SK-N-SH (cell line): ENCODE measurements at regions not wholly inside any gene's neighbourhood (a gene's known extent, or its start where the extent isn't known, plus 50 kb on each side); places are given as distances from the start of the nearest gene placed in this dataset.

ENCODE experiments used
- CTCF ChIA-PET: fragments of 300-600, 350-600 bp; formaldehyde crosslinking; extraction: SDS; loops from one replicate; lab custom pipeline; 2021; lab: Yijun Ruan, JAX
- POLR2A ChIA-PET: fragments of 350-600 bp; sonication (Branson Sonifier 250); formaldehyde crosslinking; extraction: SDS; loops from one replicate; lab custom pipeline; 2020; ENCODE audit warnings: antibody characterized with exemption, inconsistent platforms; lab: Yijun Ruan, JAX
- DNase-seq: peaks from one replicate; pipeline ENCODE4 v3.0.0; 2012
- H2AFZ ChIP-seq: fragments of 200-600 bp; sonication (generic); 2 replicates; pipeline ENCODE4 v1.8.1; 2016; ENCODE audit warnings: antibody characterized with exemption, mild to moderate bottlenecking, low read depth
- H3F3A ChIP-seq: fragments of 200-600 bp; sonication (generic); replicated peaks from 2 replicates; pipeline ENCODE3; 2016; ENCODE audit warnings: antibody characterized with exemption, mild to moderate bottlenecking; ENCODE audit not compliant: insufficient read depth
- H3K27ac ChIP-seq, 2 experiments: fragments of 200-500 bp in 1 of 2; fragments of 200-600 bp in 1 of 2; sonication (Bioruptor generic) in 1 of 2; sonication (generic), shearing (Covaris generic) in 1 of 2; 2 replicates each; pipeline versions ENCODE4 v1.5.1 to v1.6.1; 2014 to 2016; ENCODE audit warnings: low read depth in 2 of 2, inconsistent platforms in 1 of 2, low read length in 1 of 2, mild to moderate bottlenecking in 1 of 2, mixed read lengths in 1 of 2
- H3K27me3 ChIP-seq: fragments of 200-600 bp; sonication (generic), shearing (Covaris generic); 2 replicates; pipeline ENCODE4 v1.6.1; 2016; ENCODE audit warnings: mixed run types; ENCODE audit not compliant: insufficient read depth
- H3K36me3 ChIP-seq, 2 experiments: fragments of 200-500 bp in 1 of 2; fragments of 200-600 bp in 1 of 2; sonication (Bioruptor generic) in 1 of 2; sonication (generic) in 1 of 2; replicated peaks in 1 of 2; 2 replicates each; pipeline versions ENCODE3 to v1.5.1; 2014 to 2016; ENCODE audit warnings: low read length in 1 of 2, mild to moderate bottlenecking in 1 of 2; ENCODE audit not compliant: insufficient read depth in 2 of 2, control insufficient read depth in 1 of 2
- H3K4me1 ChIP-seq, 2 experiments: fragments of 200-500 bp in 1 of 2; fragments of 200-600 bp in 1 of 2; sonication (Bioruptor generic) in 1 of 2; sonication (generic), shearing (Covaris generic) in 1 of 2; 2 replicates each; pipeline versions ENCODE4 v1.5.1 to v1.6.1; 2014 to 2016; ENCODE audit warnings: low read depth in 1 of 2, low read length in 1 of 2, mixed run types in 1 of 2; ENCODE audit not compliant: insufficient read depth in 2 of 2, control insufficient read depth in 1 of 2
- H3K4me2 ChIP-seq: fragments of 200-600 bp; sonication (generic), shearing (Covaris generic); 2 replicates; pipeline ENCODE4 v1.6.1; 2017; ENCODE audit warnings: mixed run types
- H3K4me3 ChIP-seq, 2 experiments: fragments of 200-500 bp in 1 of 2; fragments of 200-600 bp in 1 of 2; sonication (Bioruptor generic) in 1 of 2; sonication (generic), shearing (Covaris generic) in 1 of 2; 2 replicates each; pipeline versions ENCODE4 v1.5.1 to v1.8.1; 2014 to 2016; ENCODE audit warnings: low read depth in 2 of 2, inconsistent platforms in 1 of 2, low read length in 1 of 2, mild to moderate bottlenecking in 1 of 2, mixed read lengths in 1 of 2, moderate library complexity in 1 of 2
- H3K79me2 ChIP-seq: fragments of 200-600 bp; sonication (generic); 2 replicates; pipeline ENCODE4 v1.8.1; 2017; ENCODE audit warnings: mild to moderate bottlenecking; ENCODE audit not compliant: insufficient read depth
- H3K9ac ChIP-seq: fragments of 200-600 bp; sonication (generic); 2 replicates; pipeline ENCODE4 v1.6.1; 2017; ENCODE audit warnings: mixed run types
- H3K9me2 ChIP-seq: fragments of 200-600 bp; sonication (generic); 2 replicates; pipeline ENCODE4 v1.6.1; 2017; ENCODE audit warnings: mixed run types
- H3K9me3 ChIP-seq: fragments of 200-600 bp; sonication (generic); 2 replicates; pipeline ENCODE4 v1.6.1; 2017; ENCODE audit warnings: mixed run types, mild to moderate bottlenecking, moderate library complexity
- H4K20me1 ChIP-seq: fragments of 200-600 bp; sonication (generic); 2 replicates; pipeline ENCODE4 v1.6.1; 2017; ENCODE audit warnings: mild to moderate bottlenecking, mixed run types; ENCODE audit not compliant: insufficient read depth
- CHD2 ChIP-seq: fragments of 150-350 bp; IDR thresholded peaks from 2 replicates; pipeline ENCODE4 v1.6.1; 2018; ENCODE audit warnings: low read length; ENCODE audit not compliant: partially characterized antibody
- FOXJ3 ChIP-seq: sonication (generic); formaldehyde crosslinking; IDR thresholded peaks from 2 replicates; pipeline ENCODE4 v1.5.1; 2020; ENCODE audit warnings: mild to moderate bottlenecking, missing genetic modification reagents
- MXI1 ChIP-seq: IDR thresholded peaks from 2 replicates; pipeline ENCODE4 v1.6.1; 2012; ENCODE audit warnings: mild to moderate bottlenecking, low read depth, low read length, improper control_type of control experiment
- NFIC ChIP-seq: IDR thresholded peaks from 2 replicates; pipeline ENCODE4 v1.4.0; 2012; ENCODE audit warnings: borderline replicate concordance
- RAD21 ChIP-seq: IDR thresholded peaks from 2 replicates; pipeline ENCODE4 v1.6.1; 2012; ENCODE audit warnings: mild to moderate bottlenecking, low read length
- RCOR1 ChIP-seq: fragments of 150-350 bp; IDR thresholded peaks from 2 replicates; pipeline ENCODE4 v1.6.1; 2017; ENCODE audit warnings: antibody characterized with exemption, low read length
- SMC3 ChIP-seq: IDR thresholded peaks from 2 replicates; pipeline ENCODE4 v1.6.1; 2012; ENCODE audit warnings: low read depth, low read length, improper control_type of control experiment
- TAF1 ChIP-seq: IDR thresholded peaks from 2 replicates; pipeline ENCODE4 v1.6.1; 2012; ENCODE audit warnings: low read depth, mild to moderate bottlenecking, low read length, moderate library complexity, borderline replicate concordance
- YY1 ChIP-seq: IDR thresholded peaks from 2 replicates; pipeline ENCODE4 v1.4.0; 2012; ENCODE audit warnings: low read depth, mild to moderate bottlenecking
- WGBS: methylation state at CpG from one replicate; pipeline ENCODE4 v1.1.6; 2017; ENCODE audit warnings: low lambda C conversion rate; 5-methylcytosine and 5-hydroxymethylcytosine counted together
- TF ChIP-seq, protein P1 (sequence below): IDR thresholded peaks from 2 replicates; pipeline ENCODE4 v1.4.0; 2012; ENCODE audit warnings: low read depth, borderline replicate concordance
- TF ChIP-seq, protein P2 (sequence below): IDR thresholded peaks from 2 replicates; pipeline ENCODE4 v1.4.0; 2012; ENCODE audit warnings: low read depth
- TF ChIP-seq, protein P3 (sequence below): fragments of 150-350 bp; IDR thresholded peaks from 2 replicates; pipeline ENCODE4 v1.6.1; 2017; ENCODE audit warnings: antibody characterized with exemption, low read length, low read depth, borderline replicate concordance
- TF ChIP-seq, protein P4 (sequence below): IDR thresholded peaks from 2 replicates; pipeline ENCODE4 v1.4.0; 2012; ENCODE audit warnings: low read depth, borderline replicate concordance
- TF ChIP-seq, protein P5 (sequence below): fragments of 150-350 bp; IDR thresholded peaks from 2 replicates; pipeline ENCODE4 v1.6.1; 2016; ENCODE audit warnings: mild to moderate bottlenecking, low read depth, low read length
- TF ChIP-seq, protein P6 (sequence below): IDR thresholded peaks from 2 replicates; pipeline ENCODE4; 2012
- TF ChIP-seq, protein P7 (sequence below): fragments of 200-600 bp; sonication (generic); IDR thresholded peaks from 2 replicates; pipeline ENCODE4 v1.6.1; 2017; ENCODE audit warnings: antibody characterized with exemption, mild to moderate bottlenecking, moderate library complexity
- TF ChIP-seq, protein P8 (sequence below): IDR thresholded peaks from 2 replicates; pipeline ENCODE4 v1.6.1; 2012; ENCODE audit warnings: mild to moderate bottlenecking, low read depth, low read length, moderate library complexity

DNA sequence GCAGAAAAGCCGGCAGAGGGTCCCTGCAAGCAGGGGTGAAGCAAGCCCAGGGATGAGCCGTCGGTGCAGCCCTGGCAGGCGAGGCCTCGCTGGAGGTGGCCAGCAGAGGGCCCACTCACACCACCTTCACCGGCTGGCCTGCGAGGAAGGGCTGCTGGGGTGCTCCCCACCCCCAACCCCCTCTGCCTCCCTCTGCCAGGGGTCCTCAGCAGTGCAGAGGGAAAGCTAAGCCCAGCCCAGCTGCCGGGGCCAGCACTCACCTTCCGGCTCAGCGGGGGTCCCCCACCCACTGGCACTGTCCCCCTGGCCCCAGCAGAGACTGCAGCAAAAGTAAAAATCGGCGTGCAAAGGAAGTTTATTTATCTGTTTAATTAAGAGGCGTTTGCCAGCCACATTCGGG is 113.4 kb downstream of the ENGASE start:
- H3K9me3 ChIP-seq, result no peaks in the 10 kb centered on the region
- no peaks in the 10 kb centered on the region for H3F3A ChIP-seq
- H3K27ac ChIP-seq, result no peak overlapping the region
- H3K79me2 ChIP-seq, result no peaks in the 10 kb centered on the region
- peaks cover 44% of the 10 kb centered on the region for H3K27me3 ChIP-seq
- H3K4me2 ChIP-seq, result no peak overlapping the region
- no peak overlapping the region for H3K4me3 ChIP-seq
- H3K9ac ChIP-seq, result no peak overlapping the region
- whole genome bisulfite sequencing, result 22% methylated on average over 14 of the region's 14 CpGs
- ChIA-PET CTCF (interaction anchor here (0.6 to 25.7 kb wide), 85 partner anchors 13 to 526 kb away, joined by 3 to 1340 read pairs (median 5); no protein-coding TSS in a partner anchor), POLR2A (interaction anchor here (1.0 kb wide), 1 partner anchor 26 kb away, joined by 3 read pairs; no protein-coding TSS in a partner anchor)
- peaks cover 0 to 3% of the 10 kb centered on the region in 2 experiments; a peak in 1 of 4 replicates for H3K4me1 ChIP-seq
- peaks cover 17% of the 10 kb centered on the region for H4K20me1 ChIP-seq
- peak; percentile 97 for DNase-seq
- no peaks in the 10 kb centered on the region for H3K36me3 ChIP-seq
- TF ChIP-seq, protein P1, sequence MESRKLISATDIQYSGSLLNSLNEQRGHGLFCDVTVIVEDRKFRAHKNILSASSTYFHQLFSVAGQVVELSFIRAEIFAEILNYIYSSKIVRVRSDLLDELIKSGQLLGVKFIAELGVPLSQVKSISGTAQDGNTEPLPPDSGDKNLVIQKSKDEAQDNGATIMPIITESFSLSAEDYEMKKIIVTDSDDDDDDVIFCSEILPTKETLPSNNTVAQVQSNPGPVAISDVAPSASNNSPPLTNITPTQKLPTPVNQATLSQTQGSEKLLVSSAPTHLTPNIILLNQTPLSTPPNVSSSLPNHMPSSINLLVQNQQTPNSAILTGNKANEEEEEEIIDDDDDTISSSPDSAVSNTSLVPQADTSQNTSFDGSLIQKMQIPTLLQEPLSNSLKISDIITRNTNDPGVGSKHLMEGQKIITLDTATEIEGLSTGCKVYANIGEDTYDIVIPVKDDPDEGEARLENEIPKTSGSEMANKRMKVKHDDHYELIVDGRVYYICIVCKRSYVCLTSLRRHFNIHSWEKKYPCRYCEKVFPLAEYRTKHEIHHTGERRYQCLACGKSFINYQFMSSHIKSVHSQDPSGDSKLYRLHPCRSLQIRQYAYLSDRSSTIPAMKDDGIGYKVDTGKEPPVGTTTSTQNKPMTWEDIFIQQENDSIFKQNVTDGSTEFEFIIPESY, result no peak
- TF ChIP-seq, protein P2, sequence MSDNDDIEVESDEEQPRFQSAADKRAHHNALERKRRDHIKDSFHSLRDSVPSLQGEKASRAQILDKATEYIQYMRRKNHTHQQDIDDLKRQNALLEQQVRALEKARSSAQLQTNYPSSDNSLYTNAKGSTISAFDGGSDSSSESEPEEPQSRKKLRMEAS, result no peak
- TF ChIP-seq MXI1 (no peak), CHD2 (no peak), FOXJ3 (CRISPR knock-in tag) (0 out of 2 replicates have a peak, but pooled peaks have one; percentile 21), RCOR1 (no peak), TAF1 (no peak), RAD21 (peak; percentile 92), YY1 (no peak), SMC3 (peak; percentile 95), NFIC (no peak)
- TF ChIP-seq, protein P3, sequence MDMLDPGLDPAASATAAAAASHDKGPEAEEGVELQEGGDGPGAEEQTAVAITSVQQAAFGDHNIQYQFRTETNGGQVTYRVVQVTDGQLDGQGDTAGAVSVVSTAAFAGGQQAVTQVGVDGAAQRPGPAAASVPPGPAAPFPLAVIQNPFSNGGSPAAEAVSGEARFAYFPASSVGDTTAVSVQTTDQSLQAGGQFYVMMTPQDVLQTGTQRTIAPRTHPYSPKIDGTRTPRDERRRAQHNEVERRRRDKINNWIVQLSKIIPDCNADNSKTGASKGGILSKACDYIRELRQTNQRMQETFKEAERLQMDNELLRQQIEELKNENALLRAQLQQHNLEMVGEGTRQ, result no peak
- TF ChIP-seq, protein P4, sequence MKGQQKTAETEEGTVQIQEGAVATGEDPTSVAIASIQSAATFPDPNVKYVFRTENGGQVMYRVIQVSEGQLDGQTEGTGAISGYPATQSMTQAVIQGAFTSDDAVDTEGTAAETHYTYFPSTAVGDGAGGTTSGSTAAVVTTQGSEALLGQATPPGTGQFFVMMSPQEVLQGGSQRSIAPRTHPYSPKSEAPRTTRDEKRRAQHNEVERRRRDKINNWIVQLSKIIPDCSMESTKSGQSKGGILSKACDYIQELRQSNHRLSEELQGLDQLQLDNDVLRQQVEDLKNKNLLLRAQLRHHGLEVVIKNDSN, result no peak
- TF ChIP-seq, protein P5, sequence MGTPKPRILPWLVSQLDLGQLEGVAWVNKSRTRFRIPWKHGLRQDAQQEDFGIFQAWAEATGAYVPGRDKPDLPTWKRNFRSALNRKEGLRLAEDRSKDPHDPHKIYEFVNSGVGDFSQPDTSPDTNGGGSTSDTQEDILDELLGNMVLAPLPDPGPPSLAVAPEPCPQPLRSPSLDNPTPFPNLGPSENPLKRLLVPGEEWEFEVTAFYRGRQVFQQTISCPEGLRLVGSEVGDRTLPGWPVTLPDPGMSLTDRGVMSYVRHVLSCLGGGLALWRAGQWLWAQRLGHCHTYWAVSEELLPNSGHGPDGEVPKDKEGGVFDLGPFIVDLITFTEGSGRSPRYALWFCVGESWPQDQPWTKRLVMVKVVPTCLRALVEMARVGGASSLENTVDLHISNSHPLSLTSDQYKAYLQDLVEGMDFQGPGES, result no peak
- TF ChIP-seq, protein P6, sequence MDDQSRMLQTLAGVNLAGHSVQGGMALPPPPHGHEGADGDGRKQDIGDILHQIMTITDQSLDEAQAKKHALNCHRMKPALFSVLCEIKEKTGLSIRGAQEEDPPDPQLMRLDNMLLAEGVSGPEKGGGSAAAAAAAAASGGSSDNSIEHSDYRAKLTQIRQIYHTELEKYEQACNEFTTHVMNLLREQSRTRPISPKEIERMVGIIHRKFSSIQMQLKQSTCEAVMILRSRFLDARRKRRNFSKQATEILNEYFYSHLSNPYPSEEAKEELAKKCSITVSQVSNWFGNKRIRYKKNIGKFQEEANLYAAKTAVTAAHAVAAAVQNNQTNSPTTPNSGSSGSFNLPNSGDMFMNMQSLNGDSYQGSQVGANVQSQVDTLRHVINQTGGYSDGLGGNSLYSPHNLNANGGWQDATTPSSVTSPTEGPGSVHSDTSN, result no peak
- TF ChIP-seq, protein P7, sequence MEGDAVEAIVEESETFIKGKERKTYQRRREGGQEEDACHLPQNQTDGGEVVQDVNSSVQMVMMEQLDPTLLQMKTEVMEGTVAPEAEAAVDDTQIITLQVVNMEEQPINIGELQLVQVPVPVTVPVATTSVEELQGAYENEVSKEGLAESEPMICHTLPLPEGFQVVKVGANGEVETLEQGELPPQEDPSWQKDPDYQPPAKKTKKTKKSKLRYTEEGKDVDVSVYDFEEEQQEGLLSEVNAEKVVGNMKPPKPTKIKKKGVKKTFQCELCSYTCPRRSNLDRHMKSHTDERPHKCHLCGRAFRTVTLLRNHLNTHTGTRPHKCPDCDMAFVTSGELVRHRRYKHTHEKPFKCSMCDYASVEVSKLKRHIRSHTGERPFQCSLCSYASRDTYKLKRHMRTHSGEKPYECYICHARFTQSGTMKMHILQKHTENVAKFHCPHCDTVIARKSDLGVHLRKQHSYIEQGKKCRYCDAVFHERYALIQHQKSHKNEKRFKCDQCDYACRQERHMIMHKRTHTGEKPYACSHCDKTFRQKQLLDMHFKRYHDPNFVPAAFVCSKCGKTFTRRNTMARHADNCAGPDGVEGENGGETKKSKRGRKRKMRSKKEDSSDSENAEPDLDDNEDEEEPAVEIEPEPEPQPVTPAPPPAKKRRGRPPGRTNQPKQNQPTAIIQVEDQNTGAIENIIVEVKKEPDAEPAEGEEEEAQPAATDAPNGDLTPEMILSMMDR, result peak; percentile 63
- TF ChIP-seq, protein P8, sequence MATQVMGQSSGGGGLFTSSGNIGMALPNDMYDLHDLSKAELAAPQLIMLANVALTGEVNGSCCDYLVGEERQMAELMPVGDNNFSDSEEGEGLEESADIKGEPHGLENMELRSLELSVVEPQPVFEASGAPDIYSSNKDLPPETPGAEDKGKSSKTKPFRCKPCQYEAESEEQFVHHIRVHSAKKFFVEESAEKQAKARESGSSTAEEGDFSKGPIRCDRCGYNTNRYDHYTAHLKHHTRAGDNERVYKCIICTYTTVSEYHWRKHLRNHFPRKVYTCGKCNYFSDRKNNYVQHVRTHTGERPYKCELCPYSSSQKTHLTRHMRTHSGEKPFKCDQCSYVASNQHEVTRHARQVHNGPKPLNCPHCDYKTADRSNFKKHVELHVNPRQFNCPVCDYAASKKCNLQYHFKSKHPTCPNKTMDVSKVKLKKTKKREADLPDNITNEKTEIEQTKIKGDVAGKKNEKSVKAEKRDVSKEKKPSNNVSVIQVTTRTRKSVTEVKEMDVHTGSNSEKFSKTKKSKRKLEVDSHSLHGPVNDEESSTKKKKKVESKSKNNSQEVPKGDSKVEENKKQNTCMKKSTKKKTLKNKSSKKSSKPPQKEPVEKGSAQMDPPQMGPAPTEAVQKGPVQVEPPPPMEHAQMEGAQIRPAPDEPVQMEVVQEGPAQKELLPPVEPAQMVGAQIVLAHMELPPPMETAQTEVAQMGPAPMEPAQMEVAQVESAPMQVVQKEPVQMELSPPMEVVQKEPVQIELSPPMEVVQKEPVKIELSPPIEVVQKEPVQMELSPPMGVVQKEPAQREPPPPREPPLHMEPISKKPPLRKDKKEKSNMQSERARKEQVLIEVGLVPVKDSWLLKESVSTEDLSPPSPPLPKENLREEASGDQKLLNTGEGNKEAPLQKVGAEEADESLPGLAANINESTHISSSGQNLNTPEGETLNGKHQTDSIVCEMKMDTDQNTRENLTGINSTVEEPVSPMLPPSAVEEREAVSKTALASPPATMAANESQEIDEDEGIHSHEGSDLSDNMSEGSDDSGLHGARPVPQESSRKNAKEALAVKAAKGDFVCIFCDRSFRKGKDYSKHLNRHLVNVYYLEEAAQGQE, result no peak
- no peaks in the 10 kb centered on the region for H3K9me2 ChIP-seq
- H2AFZ ChIP-seq, result no peak overlapping the region
